Right atrium auricular region (tissue), 2 donors: ENCODE measurements at regions not wholly inside any gene's neighbourhood (a gene's known extent, or its start where the extent isn't known, plus 50 kb on each side); places are given as distances from the start of the nearest gene placed in this dataset.

Experiments
- DNase-seq: peaks from one replicate; pipeline ENCODE4 v3.0.0-alpha.2; 2019; ENCODE audit warnings: low spot score
- H3K27ac ChIP-seq, 2 donors: fragments of 200-600 bp; sonication (generic); 1 replicate in 1 of 2; 2 replicates in 1 of 2; pipeline ENCODE4 v1.5.1; 2016 to 2019
- H3K27me3 ChIP-seq, 2 donors: fragments of 200-600 bp; sonication (generic); one replicate each; pipeline versions ENCODE4 v1.5.1 to v1.6.0; 2017 to 2019
- H3K36me3 ChIP-seq: fragments of 200-600 bp; sonication (generic); one replicate; pipeline ENCODE4 v1.5.1; 2016
- H3K4me1 ChIP-seq, 2 donors: fragments of 200-600 bp; sonication (generic); one replicate each; pipeline versions ENCODE4 v1.5.1 to v1.6.0; 2017 to 2019
- H3K4me3 ChIP-seq, 2 donors: fragments of 200-600 bp; sonication (generic); 1 replicate in 1 of 2; 2 replicates in 1 of 2; pipeline ENCODE4 v1.5.1; 2017 to 2019; ENCODE audit warnings: mild to moderate bottlenecking in 1 of 2, moderate library complexity in 1 of 2
- H3K9me3 ChIP-seq, 2 donors: fragments of 200-600 bp; sonication (generic); one replicate each; pipeline ENCODE4 v1.5.1; 2019
- TF ChIP-seq, protein P1 (sequence below), 2 donors: fragments of 200-600 bp; sonication (generic); IDR thresholded peaks; one replicate each; pipeline ENCODE4 v1.5.1; 2019; ENCODE audit warnings: antibody characterized with exemption in 2 of 2

DNA sequence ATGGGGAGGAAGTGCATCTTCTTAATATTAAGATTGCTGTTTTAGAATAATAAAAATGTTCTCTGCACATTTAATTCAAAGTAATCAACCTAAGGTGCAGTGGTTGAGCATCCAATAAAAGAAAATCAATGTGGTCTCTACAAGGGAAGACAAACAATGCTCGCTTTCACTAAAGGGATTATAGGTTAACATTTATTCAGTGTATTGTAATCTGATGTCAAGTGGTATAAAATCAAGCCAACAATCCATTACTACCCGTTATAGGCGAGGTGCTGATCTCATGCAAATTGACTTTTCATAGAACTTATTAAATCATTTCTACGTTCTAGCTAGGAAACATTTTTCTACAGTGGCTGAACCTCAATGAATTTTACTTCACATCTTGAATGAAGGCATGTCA lies 773.9 kb downstream of the NR2F1-AS1 start:
- Histone ChIP-seq H3K27ac (no peak overlapping the region), H3K36me3 (no peaks in the 10 kb centered on the region), H3K4me1 (no peaks in the 10 kb centered on the region), H3K27me3 (no peaks in the 10 kb centered on the region), H3K9me3 (no peaks in the 10 kb centered on the region), H3K4me3 (no peak overlapping the region)
- TF ChIP-seq, protein P1, sequence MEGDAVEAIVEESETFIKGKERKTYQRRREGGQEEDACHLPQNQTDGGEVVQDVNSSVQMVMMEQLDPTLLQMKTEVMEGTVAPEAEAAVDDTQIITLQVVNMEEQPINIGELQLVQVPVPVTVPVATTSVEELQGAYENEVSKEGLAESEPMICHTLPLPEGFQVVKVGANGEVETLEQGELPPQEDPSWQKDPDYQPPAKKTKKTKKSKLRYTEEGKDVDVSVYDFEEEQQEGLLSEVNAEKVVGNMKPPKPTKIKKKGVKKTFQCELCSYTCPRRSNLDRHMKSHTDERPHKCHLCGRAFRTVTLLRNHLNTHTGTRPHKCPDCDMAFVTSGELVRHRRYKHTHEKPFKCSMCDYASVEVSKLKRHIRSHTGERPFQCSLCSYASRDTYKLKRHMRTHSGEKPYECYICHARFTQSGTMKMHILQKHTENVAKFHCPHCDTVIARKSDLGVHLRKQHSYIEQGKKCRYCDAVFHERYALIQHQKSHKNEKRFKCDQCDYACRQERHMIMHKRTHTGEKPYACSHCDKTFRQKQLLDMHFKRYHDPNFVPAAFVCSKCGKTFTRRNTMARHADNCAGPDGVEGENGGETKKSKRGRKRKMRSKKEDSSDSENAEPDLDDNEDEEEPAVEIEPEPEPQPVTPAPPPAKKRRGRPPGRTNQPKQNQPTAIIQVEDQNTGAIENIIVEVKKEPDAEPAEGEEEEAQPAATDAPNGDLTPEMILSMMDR (IDR thresholded peaks at IDR 0.05) = no peak
- DNase-seq = no peak

DNA sequence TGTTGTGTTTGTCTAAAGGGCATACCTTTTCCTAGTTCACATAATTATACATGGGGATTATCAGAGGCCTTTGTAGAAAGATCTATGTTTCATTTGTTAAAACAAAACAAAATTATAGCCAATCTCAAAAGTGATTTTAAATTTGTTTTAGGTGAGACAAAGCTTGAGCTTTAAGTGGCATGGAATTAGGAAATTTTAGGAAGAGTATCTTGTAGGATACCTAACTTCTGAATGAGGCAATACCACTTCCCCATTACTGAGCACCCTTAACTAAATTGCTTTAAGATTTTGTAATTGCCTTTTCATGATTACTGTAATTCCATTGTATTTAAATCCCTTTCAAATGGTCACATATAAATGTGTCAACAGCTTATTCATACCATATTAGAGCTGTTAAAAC lies 775.6 kb downstream of the NR2F1-AS1 start:
- no peaks in the 10 kb centered on the region for H3K4me1 ChIP-seq
- no peak overlapping the region for H3K4me3 ChIP-seq
- no peaks in the 10 kb centered on the region for H3K9me3 ChIP-seq
- no peaks in the 10 kb centered on the region for H3K27me3 ChIP-seq
- DNase-seq = no peak
- no peak overlapping the region for H3K27ac ChIP-seq
- no peaks in the 10 kb centered on the region for H3K36me3 ChIP-seq
- TF ChIP-seq, protein P1 (IDR thresholded peaks at IDR 0.05) = no peak

DNA sequence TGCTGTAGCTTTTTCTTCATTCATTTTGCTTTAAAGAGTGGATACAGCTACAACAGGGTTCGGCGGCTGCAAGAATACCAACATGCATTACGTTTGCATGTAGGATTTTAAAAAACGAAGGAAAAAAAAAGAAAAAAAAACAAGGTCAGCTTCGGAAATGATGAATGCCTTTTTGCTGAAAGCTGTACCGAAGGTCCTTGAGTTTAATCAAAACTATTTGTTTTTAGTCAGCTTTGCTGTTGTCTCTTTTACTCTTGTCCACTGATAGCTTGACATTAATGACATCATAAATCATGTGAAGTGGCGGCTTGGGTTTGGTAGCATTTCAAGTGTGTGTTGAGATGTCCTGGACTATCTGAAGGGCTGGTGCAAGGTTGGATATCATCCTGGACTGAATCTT lies 779.1 kb downstream of the NR2F1-AS1 start:
- no peaks in the 10 kb centered on the region for H3K9me3 ChIP-seq
- H3K36me3 ChIP-seq = no peaks in the 10 kb centered on the region
- no peak overlapping the region for H3K4me3 ChIP-seq
- H3K27me3 ChIP-seq = no peaks in the 10 kb centered on the region
- no peak for DNase-seq
- TF ChIP-seq, protein P1 (IDR thresholded peaks at IDR 0.05) = no peak
- no peak overlapping the region for H3K27ac ChIP-seq
- H3K4me1 ChIP-seq = no peaks in the 10 kb centered on the region

DNA sequence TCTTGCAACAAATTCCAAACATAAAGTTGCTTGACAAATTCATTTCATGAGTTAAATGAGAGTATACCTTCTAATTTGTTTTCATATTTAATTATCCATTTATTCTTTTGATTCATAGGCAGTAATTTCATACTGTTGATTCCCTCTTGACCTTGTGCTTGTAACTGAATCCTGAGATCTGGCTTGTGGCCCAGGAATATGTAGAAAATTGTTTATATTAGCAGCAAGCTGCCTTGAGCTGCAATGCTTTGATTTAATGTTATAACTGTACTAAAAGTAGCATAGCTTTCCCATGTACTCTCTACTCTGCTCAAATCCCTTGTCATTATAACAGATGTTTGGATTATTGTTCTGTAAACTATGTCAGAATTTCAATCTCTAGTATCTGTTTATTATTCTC lies 780.7 kb downstream of the NR2F1-AS1 start:
- TF ChIP-seq, protein P1 (IDR thresholded peaks at IDR 0.05) = no peak
- no peak for DNase-seq
- peaks cover 0 to 14% of the 10 kb centered on the region in 2 donors for H3K9me3 ChIP-seq

DNA sequence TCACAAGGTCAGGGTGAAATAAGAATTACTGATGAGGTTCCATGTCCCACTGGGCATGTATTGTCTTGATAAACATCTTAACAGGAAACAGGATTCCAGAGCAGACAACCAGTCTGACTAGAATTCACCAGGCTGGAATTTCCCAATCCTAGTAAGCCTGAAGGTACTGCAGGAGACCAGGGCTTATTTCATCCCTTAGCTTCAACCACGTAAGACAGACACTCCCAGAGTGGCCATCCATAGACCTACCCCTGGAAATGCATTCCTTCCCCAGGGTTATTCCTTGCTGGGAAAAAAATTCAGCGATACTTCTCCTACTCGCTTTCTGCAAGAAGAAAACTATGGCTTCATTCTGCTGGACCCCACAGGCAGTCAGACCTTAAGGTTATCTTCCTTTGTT lies 785.4 kb downstream of the NR2F1-AS1 start:
- Histone ChIP-seq H3K36me3 (no peaks in the 10 kb centered on the region), H3K4me1 (no peaks in the 10 kb centered on the region)

More for the DNA sequence above, 780.7 kb downstream of the NR2F1-AS1 start:
- Histone ChIP-seq H3K4me1 (no peaks in the 10 kb centered on the region), H3K36me3 (no peaks in the 10 kb centered on the region), H3K4me3 (no peak overlapping the region), H3K27ac (no peak overlapping the region), H3K27me3 (no peaks in the 10 kb centered on the region)

DNA sequence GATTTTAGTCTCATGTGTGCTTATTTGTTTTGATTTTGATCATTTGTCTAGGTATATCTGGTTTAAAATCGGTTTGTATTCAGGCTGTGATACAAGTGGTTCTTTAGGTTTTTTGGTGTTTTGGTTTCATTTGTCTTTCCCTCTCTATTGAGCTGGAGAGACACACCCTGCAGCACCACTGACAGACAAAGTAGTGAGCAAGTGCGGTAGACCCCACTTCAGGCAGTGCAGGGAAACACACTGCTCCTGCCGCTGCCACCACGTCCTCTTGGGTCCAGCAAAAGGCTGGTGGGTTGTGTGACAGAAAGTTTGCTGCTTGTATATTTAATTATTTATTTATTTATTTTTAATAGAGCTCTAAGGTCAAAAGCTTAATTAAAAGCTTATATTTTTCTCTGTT lies 801.0 kb downstream of the NR2F1-AS1 start:
- Histone ChIP-seq H3K27ac (no peak overlapping the region), H3K36me3 (no peaks in the 10 kb centered on the region), H3K27me3 (no peaks in the 10 kb centered on the region), H3K4me3 (no peak overlapping the region), H3K4me1 (no peaks in the 10 kb centered on the region), H3K9me3 (no peaks in the 10 kb centered on the region)
- TF ChIP-seq, protein P1 (IDR thresholded peaks at IDR 0.05) = no peak
- DNase-seq = no peak

More for the DNA sequence above, 785.4 kb downstream of the NR2F1-AS1 start:
- TF ChIP-seq, protein P1 (IDR thresholded peaks at IDR 0.05) = no peak
- Histone ChIP-seq H3K4me3 (no peak overlapping the region), H3K27me3 (no peaks in the 10 kb centered on the region), H3K9me3 (peaks cover 0 to 15% of the 10 kb centered on the region in 2 donors), H3K27ac (no peak overlapping the region)
- no peak for DNase-seq
